GM21381 (cell line): ENCODE measurements at regions not wholly inside any gene's neighbourhood (a gene's known extent, or its start where the extent isn't known, plus 50 kb on each side); places are given as distances from the start of the nearest gene placed in this dataset.
"Not testable (repeated sequence)": the region's sequence is repeated elsewhere in the genome, so short reads cannot be mapped to it uniquely, and the experiment has no call there.

Experiments used
- ATAC-seq: cut with Tn5 transposase; IDR thresholded peaks from one replicate; pipeline ENCODE4 v1.9.1; 2021; ENCODE audit warnings: mild to moderate bottlenecking, moderate library complexity; ENCODE audit not compliant: unreplicated experiment

DNA sequence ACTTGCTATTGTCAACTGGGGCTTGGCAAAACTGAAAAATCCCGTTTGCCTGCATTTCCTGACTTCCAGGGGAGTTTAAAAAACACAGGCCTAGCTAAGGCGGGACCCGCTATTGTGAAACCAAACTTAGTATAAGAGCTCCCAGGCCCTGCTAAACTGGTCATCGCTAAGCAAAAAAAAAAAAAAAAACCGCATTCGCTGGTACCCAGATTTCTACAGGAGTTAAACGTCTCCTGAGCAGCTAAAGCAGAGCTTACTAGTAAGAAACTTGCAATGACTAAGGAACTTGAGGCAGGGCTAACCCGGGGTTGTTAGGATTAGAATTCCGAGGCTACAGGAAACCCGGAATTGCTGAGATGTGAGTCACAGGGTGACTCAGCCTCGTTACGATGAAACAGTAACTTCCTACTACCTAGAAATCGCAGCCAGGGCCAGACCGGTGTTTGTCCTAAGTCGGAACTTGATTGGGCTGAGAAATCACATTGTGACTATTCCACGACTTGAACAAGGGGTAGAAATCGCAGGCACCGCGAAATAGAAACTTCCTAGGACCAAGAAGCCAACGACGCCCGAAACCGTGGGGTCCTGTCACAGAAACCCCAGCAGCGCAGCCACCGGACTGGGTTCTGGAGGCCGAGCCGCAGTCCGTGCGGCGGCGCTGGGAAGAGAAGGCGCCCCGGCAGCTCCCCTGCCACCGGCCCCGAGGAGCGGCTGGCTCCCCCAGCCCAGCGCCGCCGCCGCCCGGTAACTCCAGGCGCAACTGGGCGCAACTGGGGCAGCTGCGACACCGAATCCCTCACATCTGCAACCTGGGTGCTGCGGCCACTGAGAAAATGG is 89.4 kb downstream of the ANXA2R start:
- peak; percentile 29 for ATAC-seq

DNA sequence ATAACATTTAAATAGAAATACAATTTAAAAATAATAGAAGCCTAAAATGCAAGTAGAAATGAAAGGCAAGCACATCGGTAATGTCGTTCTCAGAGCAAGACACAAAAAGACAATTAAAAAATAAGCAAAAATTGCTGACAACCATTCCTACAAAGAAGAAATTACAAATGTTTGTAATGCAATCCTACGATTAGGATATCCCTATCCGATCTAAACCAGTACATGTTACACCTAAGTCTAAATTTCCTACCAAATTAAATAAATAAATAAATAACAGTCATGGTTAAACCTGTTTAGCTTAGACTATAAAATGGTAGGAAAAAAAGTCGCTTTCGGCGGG is 90.0 kb downstream of the ANXA2R start:
- ATAC-seq: no peak

DNA sequence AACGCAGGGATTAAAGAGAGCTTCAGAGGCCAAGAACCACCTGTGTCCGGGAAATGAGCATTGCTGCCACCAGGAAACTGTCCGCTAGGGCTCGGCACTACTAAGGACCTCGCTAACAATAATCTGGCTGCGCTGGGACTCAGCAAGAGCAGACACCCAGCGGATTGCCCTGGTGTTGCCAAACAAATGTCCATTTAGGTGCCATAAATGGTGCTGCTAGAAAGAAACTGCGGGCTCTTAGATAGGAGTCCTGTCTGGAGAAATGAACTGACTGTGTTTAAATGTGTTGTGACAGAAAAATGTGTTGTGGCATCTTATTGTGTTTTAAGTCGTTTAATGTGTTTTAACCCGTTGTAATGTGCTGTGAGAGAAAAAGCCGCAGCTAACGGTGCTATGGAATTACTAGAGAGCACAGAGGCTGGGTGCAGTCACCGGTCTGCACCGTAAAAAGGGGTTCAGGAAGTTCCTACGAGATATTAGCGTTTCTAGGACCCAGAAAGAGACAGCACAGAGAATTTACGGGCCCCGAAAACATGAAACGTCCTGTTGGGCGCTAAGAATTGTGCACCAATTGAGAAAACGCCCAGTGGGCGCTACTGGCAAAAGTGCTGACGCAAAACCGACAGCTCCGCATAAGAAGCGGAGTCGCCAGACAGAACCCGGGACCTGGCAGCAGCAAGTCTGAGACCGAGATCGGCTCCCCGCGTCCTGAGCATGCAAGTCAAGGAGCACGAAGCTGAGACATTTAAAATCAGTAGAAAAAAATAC is 90.6 kb downstream of the ANXA2R start:
- ATAC-seq: peak; percentile 65

DNA sequence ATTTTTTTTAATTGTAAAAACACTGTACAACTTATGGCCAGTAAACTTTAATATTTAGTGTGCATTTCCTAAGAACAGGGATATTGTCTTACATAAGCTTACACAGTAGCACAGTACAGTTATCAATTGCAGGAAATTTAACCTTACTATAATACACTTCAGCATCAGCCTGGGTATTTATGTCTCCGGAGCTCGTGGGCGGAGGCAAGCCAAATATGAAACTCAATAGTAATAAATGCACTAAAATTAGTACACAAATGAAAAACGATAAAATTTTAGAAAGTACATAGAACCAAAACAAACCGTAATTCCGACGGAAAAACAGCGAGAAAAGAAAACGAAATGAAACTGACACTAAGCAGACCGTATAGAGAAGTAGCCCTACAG is 91.2 kb downstream of the ANXA2R start:
- ATAC-seq: peak; percentile 1

DNA sequence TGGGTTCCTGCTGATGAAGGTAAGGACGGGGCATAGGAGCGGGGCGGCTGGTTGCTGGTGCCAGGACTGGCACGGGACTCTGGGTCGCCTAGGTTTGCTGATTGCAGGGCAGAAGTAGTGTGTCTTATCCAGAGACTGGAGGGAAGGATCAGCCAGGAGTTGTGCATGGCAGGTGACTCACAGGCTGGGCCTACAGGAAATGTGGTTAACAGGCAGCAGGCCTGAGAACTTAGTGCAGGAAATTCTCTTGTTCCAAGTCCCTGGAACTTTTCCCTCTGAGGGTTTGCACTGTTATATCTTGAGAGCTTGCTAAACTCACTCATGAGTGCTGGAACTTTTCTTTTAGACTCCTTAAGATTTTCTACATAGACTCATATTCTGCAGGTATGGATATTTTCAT is 95.1 kb downstream of the ANXA2R start:
- no peak for ATAC-seq

DNA sequence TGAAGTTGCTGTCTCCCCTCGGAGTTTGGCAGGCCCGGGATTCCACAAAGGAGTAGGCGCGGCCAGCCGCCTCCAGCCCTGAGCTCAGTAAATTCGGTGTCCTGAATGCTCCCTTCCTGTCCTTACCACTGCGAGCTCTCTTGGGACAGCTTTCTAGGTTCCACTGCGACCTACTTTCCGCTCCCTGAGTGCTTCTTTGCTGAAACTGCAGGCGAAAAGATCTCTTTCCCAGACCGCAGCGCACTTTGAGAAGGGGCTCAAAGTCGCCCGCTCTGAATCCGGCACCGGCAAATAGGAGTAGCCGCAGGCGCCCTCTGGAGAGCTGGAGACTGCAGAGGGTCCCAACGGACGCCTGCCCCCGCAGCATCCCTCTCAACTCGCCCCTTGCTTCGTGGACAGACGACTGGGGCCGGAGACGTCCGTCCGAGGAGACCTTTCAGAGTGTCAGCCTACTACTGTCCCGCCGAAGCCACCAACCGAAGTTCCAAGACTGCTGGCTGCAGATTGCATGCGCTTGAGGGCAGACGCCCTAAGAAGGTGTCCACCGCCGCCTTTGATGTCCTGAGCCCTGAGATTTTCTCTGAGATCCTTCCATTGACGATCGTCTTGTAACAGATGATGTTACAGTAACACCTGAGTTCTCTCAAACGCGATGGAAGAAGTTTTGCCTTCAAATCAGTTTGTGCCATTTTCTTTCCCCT is 96.0 kb downstream of the ANXA2R start:
- ATAC-seq: no peak

DNA sequence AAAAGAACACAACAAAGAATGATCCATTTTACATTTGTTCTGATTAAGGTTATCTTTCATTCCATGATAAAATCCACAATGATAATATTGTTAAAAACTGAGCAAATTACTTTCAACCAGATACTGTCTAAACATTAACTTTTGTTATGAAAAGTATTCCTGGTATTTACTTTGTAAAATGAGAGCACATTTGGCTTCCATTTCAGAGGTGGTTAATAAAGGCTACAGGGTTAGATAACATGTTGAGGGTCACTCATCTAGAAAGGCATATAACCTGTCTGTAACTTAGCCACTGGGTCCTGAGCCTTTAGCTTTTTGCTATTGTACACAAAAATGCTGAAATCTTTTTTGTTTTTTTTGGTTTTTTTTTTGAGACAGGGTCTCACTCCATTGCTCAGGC is 99.3 kb downstream of the ANXA2R start:
- ATAC-seq: no peak

DNA sequence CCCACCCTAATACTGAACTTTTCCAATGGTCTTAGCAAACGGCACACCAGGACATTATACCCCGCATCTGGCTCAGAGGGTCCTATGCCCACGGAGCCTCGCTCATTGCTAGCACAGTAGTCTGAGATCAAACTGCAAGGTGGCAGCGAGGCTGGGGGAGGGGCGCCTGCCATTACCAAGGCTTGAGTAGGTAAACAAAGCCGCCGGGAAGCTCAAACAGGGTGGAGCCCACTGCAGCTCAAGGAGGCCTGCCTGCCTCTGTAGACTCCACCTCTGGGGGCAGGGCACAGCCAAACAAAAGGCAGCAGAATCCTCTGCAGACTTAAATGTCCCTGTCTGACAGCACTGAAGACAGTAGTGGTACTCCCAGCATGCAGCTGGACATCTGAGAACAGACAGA is 108.1 kb downstream of the ANXA2R start:
- not testable (repeated sequence) for ATAC-seq

DNA sequence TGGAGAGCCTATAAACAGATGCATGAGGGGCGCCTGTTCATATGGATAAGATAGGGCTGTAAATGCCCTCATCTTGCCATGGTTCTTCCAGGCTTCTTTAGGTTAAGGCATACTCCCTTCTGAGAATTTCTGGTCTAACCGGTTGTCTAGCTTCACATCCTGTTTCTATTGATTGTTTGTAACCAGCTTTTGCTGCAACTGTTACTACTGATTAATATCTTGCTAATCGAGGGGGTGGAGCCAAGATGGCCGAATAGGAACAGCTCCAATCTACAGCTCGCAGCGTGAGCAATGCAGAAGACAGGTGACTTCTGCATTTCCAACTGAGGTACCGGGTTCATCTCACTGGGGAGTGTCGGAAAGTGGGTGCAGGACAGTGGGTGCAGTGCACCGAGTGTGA is 108.7 kb downstream of the ANXA2R start:
- ATAC-seq: not testable (repeated sequence)

DNA sequence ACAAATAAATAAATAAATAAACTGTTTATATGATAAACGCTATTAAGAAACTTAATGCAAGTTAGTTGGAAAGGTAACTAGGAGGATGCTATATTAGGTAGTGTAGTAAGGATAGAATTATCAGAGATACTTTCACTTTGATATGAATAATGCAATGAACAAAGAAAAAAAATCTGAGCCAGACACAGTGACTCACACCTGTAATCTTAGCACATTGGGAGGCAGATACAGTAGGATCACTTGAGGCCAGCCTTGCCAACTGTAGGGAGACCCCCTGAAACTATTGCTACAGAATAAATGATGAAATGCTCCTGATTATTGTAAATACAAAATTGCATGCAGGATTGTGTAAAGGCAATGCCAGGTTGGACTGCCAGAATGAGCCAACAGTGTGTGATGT is 109.2 kb downstream of the ANXA2R start:
- ATAC-seq: no peak

DNA sequence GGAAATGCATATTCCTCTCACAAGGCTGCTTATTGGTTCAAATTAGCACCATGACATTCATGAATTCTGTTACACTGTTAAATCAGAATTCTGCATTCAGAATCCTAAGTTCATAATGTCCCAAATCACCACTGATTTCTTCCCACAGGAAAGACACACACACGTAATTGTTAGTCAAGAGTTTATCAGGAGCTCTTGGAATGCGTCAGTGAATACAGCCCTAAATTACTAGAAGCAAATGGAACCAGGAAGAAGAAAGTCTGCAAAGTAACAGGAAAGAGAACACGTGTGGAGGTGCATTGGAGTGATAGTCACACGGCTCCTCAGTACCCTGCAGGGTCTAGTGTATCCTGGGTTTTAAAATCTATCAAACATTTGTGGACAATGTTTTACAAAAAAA is 110.2 kb downstream of the ANXA2R start:
- ATAC-seq: no peak

DNA sequence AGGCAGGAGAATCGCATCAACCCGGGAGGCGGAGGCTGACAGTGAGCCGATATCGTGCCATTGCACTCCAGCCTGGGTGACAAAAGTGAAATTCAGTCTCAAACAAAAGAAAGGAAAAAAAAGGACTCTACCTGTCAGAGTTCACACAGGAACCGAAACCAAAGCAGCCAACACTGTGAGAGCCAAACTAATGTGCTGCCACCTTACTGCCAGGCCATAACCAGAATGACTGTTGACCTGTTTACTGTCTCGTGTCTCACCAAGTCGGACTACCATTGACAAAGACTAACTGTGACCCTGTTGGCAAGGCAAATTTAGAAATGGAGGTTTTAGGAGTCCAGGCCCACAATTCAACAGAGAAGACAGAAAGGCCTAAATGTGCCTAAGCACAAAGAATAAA is 112.4 kb downstream of the ANXA2R start:
- peak; percentile 91 for ATAC-seq

DNA sequence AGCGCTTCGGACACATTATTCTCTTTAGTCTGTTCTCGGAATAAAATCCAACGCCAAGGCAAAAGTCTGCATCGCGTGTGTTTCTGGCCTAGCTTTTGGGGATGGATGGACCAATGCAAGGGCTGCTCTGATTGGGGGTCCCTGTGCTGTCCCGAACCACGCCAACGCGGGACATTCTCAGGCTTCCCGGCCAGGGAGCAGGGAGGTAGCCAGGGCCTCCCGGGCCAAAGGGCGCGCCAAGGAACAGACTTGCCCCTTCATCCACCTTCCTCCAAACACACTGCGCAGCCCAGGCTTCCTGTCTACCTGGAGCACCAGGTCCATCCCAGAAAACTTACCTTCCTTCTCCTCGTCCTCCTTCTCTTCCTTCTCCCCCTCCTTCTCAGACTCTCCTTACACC is 113.0 kb upstream of the SELENOP start:
- ATAC-seq: no peak

DNA sequence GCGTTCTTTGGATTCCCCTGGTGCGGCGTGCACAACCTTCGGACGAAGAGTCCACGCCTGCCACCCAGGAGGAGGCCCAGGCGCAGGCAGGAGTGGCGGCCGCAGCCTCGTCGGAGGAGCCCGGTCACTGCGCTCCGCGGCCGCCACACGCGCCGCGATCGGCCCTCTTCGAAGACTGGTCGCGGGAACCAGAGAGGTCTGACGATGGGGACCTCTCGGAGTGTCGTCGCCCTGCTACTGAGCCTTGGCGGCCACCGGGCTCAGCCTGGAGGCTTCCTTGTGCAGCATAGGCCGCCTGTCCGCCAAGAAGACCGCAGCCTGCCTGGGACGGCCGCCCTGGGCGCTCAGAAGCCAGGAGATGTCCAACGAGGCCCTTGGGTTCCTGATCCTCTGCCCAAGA is 112.5 kb upstream of the SELENOP start:
- ATAC-seq: no peak

DNA sequence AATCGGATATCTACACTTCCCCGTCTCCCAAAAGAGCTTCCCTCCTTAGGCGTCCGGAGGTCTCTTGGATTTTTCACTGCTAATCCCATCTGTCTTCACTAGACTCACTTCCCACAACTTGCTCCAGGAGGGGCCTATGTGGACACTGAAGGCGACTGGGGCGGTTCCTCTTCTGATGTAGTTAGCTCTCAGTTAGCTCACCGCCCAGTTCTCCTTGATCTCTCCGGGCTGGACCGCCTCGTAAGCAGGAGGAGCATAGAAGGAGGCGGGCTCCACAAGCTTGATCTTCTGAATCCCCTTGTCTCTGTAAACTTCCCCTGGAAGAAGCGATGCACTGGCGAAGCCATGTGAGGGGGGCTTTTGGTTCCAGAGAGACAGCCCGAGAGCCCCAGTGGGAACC is 112.0 kb upstream of the SELENOP start:
- no peak for ATAC-seq

DNA sequence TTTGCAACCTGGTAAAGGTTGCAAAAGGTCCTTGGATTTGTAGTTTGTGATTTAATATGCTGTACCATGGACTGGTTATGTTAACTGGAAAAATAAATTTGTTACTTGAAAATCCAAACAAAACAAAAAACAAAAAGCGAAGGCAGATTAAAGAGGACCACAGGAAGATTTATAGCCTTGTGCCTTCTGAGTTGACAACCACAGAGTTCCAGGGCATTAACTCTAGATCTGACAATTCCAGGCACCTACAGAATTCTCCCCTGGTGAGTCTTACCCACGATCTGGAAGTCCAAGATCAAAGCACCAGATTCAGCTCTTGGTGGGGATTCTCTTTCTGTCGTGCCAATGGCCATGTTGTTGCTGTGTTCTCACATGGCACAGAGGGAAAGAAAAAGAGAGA is 107.9 kb upstream of the SELENOP start:
- no peak for ATAC-seq

DNA sequence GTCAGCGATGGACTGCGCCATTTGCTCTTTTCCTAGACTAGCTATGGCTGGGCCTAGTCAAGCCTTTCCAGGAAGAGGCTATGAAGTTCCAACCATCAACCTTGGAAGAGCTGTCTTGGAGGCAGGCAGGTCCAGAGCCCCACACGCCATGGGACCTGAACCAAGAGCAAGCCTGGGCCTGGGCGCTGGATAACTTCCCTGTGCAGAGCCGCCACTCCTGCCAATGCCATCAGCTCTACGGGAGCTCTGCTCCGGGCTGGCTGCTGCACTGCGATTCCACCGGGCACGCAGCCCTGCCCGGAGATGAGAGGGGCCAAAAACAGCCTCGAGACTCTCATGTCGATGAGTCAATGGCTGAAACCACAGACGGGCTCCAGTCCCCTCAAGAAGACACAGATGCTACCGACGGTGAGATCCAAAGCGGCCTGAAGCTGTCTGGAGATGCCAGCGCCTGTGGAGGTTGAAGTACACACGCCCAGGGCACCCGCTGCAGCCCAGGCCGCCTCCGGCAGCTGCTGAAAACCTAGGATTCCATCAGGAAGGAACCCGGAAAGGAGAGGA is 103.7 kb upstream of the SELENOP start:
- no peak for ATAC-seq

DNA sequence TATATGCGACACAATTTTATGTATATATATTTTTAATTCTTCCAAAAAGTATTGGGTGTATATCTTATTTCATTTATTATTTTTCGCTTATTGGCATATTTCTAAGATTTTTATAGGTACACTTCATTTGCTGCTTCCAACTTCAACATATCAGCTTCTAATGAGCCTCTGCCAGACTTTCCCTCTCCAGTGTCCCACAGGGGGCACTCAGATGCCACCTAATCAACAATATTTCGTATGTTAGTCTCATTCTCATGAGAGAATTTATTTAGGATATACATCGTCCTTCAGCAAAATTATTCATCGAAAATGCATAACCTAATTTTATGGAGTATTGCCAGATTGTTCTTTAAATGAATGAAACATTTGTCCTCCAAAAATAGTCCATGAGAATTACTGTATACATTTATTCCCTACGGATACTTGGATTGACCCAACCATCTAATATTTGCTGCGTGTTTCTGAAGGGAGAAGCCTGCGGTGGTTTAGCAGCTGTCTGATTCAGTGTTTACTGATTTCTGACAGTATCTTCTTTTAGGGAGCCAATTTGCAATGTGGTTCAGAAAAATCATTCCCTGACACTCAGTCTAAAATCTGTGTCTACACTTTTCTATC is 100.6 kb upstream of the SELENOP start:
- ATAC-seq: no peak

DNA sequence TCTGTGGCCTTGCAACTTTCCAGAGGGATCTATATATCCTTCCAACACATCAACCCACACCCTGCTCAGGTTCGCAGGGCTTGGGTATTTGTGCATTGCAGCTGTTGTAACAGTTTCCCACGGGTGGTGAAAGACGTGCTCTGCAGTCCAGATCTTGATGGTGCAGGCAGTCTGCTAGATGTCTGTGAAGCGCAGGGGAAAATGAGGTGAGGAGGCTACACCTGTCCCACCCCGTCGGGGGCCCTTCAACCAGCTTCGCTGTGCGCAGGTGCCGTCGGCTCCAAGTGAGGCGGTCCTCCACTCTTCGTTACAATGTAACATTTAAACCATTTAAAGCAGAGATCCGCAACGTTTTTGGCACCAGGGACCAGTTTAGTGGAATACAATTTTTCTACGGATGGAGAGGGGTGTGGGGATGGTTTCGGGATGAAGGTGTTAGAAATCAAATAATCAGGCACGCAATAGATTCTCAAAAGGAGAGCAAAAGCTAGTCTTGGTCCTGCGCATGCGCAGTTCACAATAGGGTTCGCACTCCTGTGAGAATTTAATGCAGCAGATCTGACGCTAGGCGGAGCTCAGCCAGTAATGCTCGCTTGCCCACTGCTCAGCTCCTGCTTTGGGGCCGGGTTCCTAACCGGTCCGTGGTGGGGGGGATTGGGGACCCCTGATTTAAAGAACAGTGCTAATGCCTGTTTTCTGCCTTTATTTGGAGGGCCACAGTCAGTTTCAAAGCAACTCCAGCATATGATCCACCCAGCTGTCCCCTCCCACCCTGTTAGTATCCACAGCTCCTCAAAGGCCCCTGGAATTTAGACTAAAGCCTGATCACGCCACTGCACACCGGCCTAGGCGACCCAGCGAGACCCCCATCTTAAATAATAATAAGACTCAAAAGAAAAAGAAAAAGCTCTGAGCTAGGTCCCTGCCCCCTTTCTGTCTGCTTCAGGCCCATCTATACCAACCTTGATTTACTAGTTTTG is 97.1 kb upstream of the SELENOP start:
- ATAC-seq: peak; percentile 90

DNA sequence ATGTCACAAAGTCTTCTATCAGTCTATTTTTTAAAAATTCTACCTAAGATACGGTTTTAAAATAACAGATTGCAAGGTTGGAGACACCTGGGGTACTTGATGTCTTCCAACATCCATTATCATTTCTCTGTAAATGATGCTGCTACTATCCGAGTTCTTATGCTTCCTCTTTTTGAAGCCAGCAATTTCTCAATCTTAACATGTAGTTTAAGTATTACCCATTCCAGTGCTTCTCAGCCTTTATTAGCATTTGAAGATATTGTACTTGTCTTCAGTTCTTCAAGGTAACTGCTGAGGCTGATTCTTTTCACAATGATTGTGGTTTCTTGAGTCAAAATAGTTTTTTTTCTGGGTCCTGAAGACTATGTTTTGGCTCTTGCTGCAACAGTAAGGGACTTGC is 96.4 kb upstream of the SELENOP start:
- peak; percentile 14 for ATAC-seq
